ENCODE measurements at regions not wholly inside any gene's neighbourhood (a gene's known extent, or its start where the extent isn't known, plus 50 kb on each side); places are given as distances from the start of the nearest gene placed in this dataset.

DNA sequence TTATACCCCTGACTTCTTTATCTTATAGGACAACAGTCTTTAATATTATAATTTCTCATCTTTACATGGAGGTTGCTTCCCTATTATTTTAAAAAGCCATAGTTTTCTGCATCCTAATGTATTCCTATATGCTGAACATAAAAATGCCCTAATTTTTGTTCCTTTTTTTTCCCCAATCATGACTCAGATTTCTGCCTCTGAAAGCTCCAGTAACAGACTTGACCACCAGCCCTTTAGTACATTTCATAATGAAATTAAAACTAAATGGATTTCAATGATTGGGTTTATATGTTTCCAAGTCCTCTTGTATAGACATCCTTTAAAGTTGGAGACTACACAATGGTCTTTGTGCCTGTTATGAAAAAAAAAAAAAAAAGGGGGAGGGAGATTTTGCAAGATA lies 712.5 kb downstream of the DIAPH3 start:
- no peak for TF ChIP-seq CTCF (IDR thresholded peaks at IDR 0.05; ENCODE audit: insufficient read depth, low read depth, low read length)
- no peak for TF ChIP-seq EZH2 (IDR thresholded peaks at IDR 0.05; ENCODE audit: insufficient read depth, low read length)
